ENCODE measurements at regions not wholly inside any gene's neighbourhood (a gene's known extent, or its start where the extent isn't known, plus 50 kb on each side); places are given as distances from the start of the nearest gene placed in this dataset.

- Histone ChIP-seq H3K27ac (ENCODE audit: low read depth, low read length) (no peak overlapping the region), H4K20me1 (ENCODE audit: insufficient read depth, low read length) (no peaks in the 10 kb centered on the region), H3K36me3 (ENCODE audit: insufficient read depth, low read length) (no peaks in the 10 kb centered on the region), H3K79me2 (ENCODE audit: insufficient read depth, low read length) (no peaks in the 10 kb centered on the region), H3K4me3 (ENCODE audit: insufficient read depth, low read depth, low read length) (no peak overlapping the region), H2AFZ (ENCODE audit: low read depth, low read length) (no peak overlapping the region), H3K4me2 (ENCODE audit: low read length) (no peak overlapping the region), H3K27me3 (ENCODE audit: insufficient read depth, low read length) (no peaks in the 10 kb centered on the region), H3K4me1 (ENCODE audit: insufficient read depth, low read length) (no peaks in the 10 kb centered on the region), H3K9me3 (ENCODE audit: insufficient read depth, low read depth, low read length) (no peaks in the 10 kb centered on the region), H3K9ac (ENCODE audit: low read length) (no peak overlapping the region)
- H3K4me3 Mint-ChIP-seq (ENCODE audit: unreplicated experiment), result no peak overlapping the region
- no peak for DNase-seq (ENCODE audit: low read depth)
- TF ChIP-seq CTCF (IDR thresholded peaks at IDR 0.05; ENCODE audit: insufficient read depth, low read depth, low read length) (no peak), EZH2 (IDR thresholded peaks at IDR 0.05; ENCODE audit: insufficient read depth, low read length) (no peak)
- H3K27ac Mint-ChIP-seq (ENCODE audit: unreplicated experiment), result no peak overlapping the region
- H3K36me3 Mint-ChIP-seq (ENCODE audit: low read depth, unreplicated experiment), result no peaks in the 10 kb centered on the region
- H3K27me3 Mint-ChIP-seq (ENCODE audit: low read depth, unreplicated experiment), result peaks cover 12% of the 10 kb centered on the region
- no peak for FAIRE-seq
- H3K4me1 Mint-ChIP-seq (ENCODE audit: low read depth, unreplicated experiment), result no peaks in the 10 kb centered on the region
- H3K9me3 Mint-ChIP-seq (ENCODE audit: unreplicated experiment), result peaks cover 11% of the 10 kb centered on the region
Observed at GRCh38 chr3:13939206-13939605, 59.3 kb upstream of the WNT7A start.

- FAIRE-seq (no peak), DNase-seq (ENCODE audit: low read depth) (no peak)
- no peaks in the 10 kb centered on the region for H3K27me3 ChIP-seq (ENCODE audit: insufficient read depth, low read length)
- H3K9me3 Mint-ChIP-seq (ENCODE audit: unreplicated experiment), result peaks cover 13% of the 10 kb centered on the region
- H3K9me3 ChIP-seq (ENCODE audit: insufficient read depth, low read depth, low read length), result peaks cover 3% of the 10 kb centered on the region
- no peak overlapping the region for H2AFZ ChIP-seq (ENCODE audit: low read depth, low read length)
- H3K4me1 ChIP-seq (ENCODE audit: insufficient read depth, low read length), result no peaks in the 10 kb centered on the region
- no peak overlapping the region for H3K27ac Mint-ChIP-seq (ENCODE audit: unreplicated experiment)
- no peak overlapping the region for H3K9ac ChIP-seq (ENCODE audit: low read length)
- no peak overlapping the region for H3K4me3 Mint-ChIP-seq (ENCODE audit: unreplicated experiment)
- no peak overlapping the region for H3K4me2 ChIP-seq (ENCODE audit: low read length)
- H3K79me2 ChIP-seq (ENCODE audit: insufficient read depth, low read length), result no peaks in the 10 kb centered on the region
- no peaks in the 10 kb centered on the region for H4K20me1 ChIP-seq (ENCODE audit: insufficient read depth, low read length)
- no peak overlapping the region for H3K27ac ChIP-seq (ENCODE audit: low read depth, low read length)
- no peaks in the 10 kb centered on the region for H3K36me3 Mint-ChIP-seq (ENCODE audit: low read depth, unreplicated experiment)
- no peaks in the 10 kb centered on the region for H3K4me1 Mint-ChIP-seq (ENCODE audit: low read depth, unreplicated experiment)
- H3K27me3 Mint-ChIP-seq (ENCODE audit: low read depth, unreplicated experiment), result peaks cover 13% of the 10 kb centered on the region
- no peaks in the 10 kb centered on the region for H3K36me3 ChIP-seq (ENCODE audit: insufficient read depth, low read length)
- H3K4me3 ChIP-seq (ENCODE audit: insufficient read depth, low read depth, low read length), result no peak overlapping the region
- TF ChIP-seq EZH2 (IDR thresholded peaks at IDR 0.05; ENCODE audit: insufficient read depth, low read length) (no peak), CTCF (IDR thresholded peaks at IDR 0.05; ENCODE audit: insufficient read depth, low read depth, low read length) (no peak)
Observed at GRCh38 chr3:13937131-13937530, 57.3 kb upstream of the WNT7A start.

- H3K4me3 Mint-ChIP-seq (ENCODE audit: unreplicated experiment), result no peak overlapping the region
- no peak overlapping the region for H3K27ac Mint-ChIP-seq (ENCODE audit: unreplicated experiment)
- Histone ChIP-seq H3K9ac (ENCODE audit: low read length) (no peak overlapping the region), H4K20me1 (ENCODE audit: insufficient read depth, low read length) (no peaks in the 10 kb centered on the region), H3K4me3 (ENCODE audit: insufficient read depth, low read depth, low read length) (no peak overlapping the region), H3K79me2 (ENCODE audit: insufficient read depth, low read length) (no peaks in the 10 kb centered on the region), H3K36me3 (ENCODE audit: insufficient read depth, low read length) (no peaks in the 10 kb centered on the region), H2AFZ (ENCODE audit: low read depth, low read length) (no peak overlapping the region), H3K9me3 (ENCODE audit: insufficient read depth, low read depth, low read length) (peaks cover 4% of the 10 kb centered on the region), H3K27ac (ENCODE audit: low read depth, low read length) (no peak overlapping the region), H3K27me3 (ENCODE audit: insufficient read depth, low read length) (no peaks in the 10 kb centered on the region), H3K4me1 (ENCODE audit: insufficient read depth, low read length) (no peaks in the 10 kb centered on the region), H3K4me2 (ENCODE audit: low read length) (no peak overlapping the region)
- FAIRE-seq (no peak), DNase-seq (ENCODE audit: low read depth) (no peak)
- no peaks in the 10 kb centered on the region for H3K36me3 Mint-ChIP-seq (ENCODE audit: low read depth, unreplicated experiment)
- TF ChIP-seq CTCF (IDR thresholded peaks at IDR 0.05; ENCODE audit: insufficient read depth, low read depth, low read length), result no peak
- no peak for TF ChIP-seq EZH2 (IDR thresholded peaks at IDR 0.05; ENCODE audit: insufficient read depth, low read length)
- peaks cover 18% of the 10 kb centered on the region for H3K27me3 Mint-ChIP-seq (ENCODE audit: low read depth, unreplicated experiment)
- no peaks in the 10 kb centered on the region for H3K4me1 Mint-ChIP-seq (ENCODE audit: low read depth, unreplicated experiment)
- peaks cover 19% of the 10 kb centered on the region for H3K9me3 Mint-ChIP-seq (ENCODE audit: unreplicated experiment)
Observed at GRCh38 chr3:13935494-13936094, 55.7 kb upstream of the WNT7A start.

Data from astrocyte (in vitro differentiated cells and primary cell).